ENCODE measurements at regions not wholly inside any gene's neighbourhood (a gene's known extent, or its start where the extent isn't known, plus 50 kb on each side); places are given as distances from the start of the nearest gene placed in this dataset.
"Not testable (repeated sequence)": the region's sequence is repeated elsewhere in the genome, so short reads cannot be mapped to it uniquely, and the experiment has no call there.

- no peak for DNase-seq (ENCODE audit: low spot score)
Measured at GRCh38 chr16:26505496-26505895, 561.2 kb upstream of the C16orf82 start.

- DNase-seq (ENCODE audit: low spot score), result not testable (repeated sequence)
Measured at GRCh38 chr16:26508946-26509345, 557.8 kb upstream of the C16orf82 start.

- no peak for DNase-seq (ENCODE audit: low spot score)
Measured at GRCh38 chr16:26510924-26511323, 555.8 kb upstream of the C16orf82 start.

- DNase-seq (ENCODE audit: low spot score), result no peak
Measured at GRCh38 chr16:26511463-26511862, 555.3 kb upstream of the C16orf82 start.

GRCh38 chr16:26521626-26522025, 545.1 kb upstream of the C16orf82 start:
- no peak for DNase-seq (ENCODE audit: low spot score)

GRCh38 chr16:26524281-26524680, 542.4 kb upstream of the C16orf82 start:
- DNase-seq (ENCODE audit: low spot score), result no peak

GRCh38 chr16:26524846-26525245, 541.9 kb upstream of the C16orf82 start:
- no peak for DNase-seq (ENCODE audit: low spot score)

GRCh38 chr16:26525856-26526255, 540.9 kb upstream of the C16orf82 start:
- no peak for DNase-seq (ENCODE audit: low spot score)

- no peak for DNase-seq (ENCODE audit: low spot score)
Measured at GRCh38 chr16:26526633-26527032, 540.1 kb upstream of the C16orf82 start.

GRCh38 chr16:26530584-26531289, 536.0 kb upstream of the C16orf82 start:
- DNase-seq (ENCODE audit: low spot score), result no peak

GRCh38 chr16:26531290-26531730, 535.4 kb upstream of the C16orf82 start:
- DNase-seq (ENCODE audit: low spot score), result no peak

- no peak for DNase-seq (ENCODE audit: low spot score)
Measured at GRCh38 chr16:26532456-26532855, 534.3 kb upstream of the C16orf82 start.

- DNase-seq (ENCODE audit: low spot score), result no peak
Measured at GRCh38 chr16:26542198-26542597, 524.5 kb upstream of the C16orf82 start.

- no peak for DNase-seq (ENCODE audit: low spot score)
Measured at GRCh38 chr16:26546573-26546972, 520.2 kb upstream of the C16orf82 start.

GRCh38 chr16:26547681-26548080, 519.0 kb upstream of the C16orf82 start:
- no peak for DNase-seq (ENCODE audit: low spot score)

GRCh38 chr16:26550111-26550610, 516.6 kb upstream of the C16orf82 start:
- DNase-seq (ENCODE audit: low spot score), result no peak

GRCh38 chr16:26554030-26554429, 512.7 kb upstream of the C16orf82 start:
- no peak for DNase-seq (ENCODE audit: low spot score)

GRCh38 chr16:26561303-26561702, 505.4 kb upstream of the C16orf82 start:
- no peak for DNase-seq (ENCODE audit: low spot score)

GRCh38 chr16:26563018-26563417, 503.7 kb upstream of the C16orf82 start:
- no peak for DNase-seq (ENCODE audit: low spot score)

GRCh38 chr16:26567356-26567755, 499.4 kb upstream of the C16orf82 start:
- DNase-seq (ENCODE audit: low spot score), result no peak

GRCh38 chr16:26569793-26570192, 496.9 kb upstream of the C16orf82 start:
- DNase-seq (ENCODE audit: low spot score), result peak; percentile 11

GRCh38 chr16:26578748-26579147, 488.0 kb upstream of the C16orf82 start:
- no peak for DNase-seq (ENCODE audit: low spot score)

- no peak for DNase-seq (ENCODE audit: low spot score)
Measured at GRCh38 chr16:26583803-26584202, 482.9 kb upstream of the C16orf82 start.

- no peak for DNase-seq (ENCODE audit: low spot score)
Measured at GRCh38 chr16:26593700-26594099, 473.0 kb upstream of the C16orf82 start.
